Heart right ventricle (tissue), 16 donors: ENCODE measurements at regions not wholly inside any gene's neighbourhood (a gene's known extent, or its start where the extent isn't known, plus 50 kb on each side); places are given as distances from the start of the nearest gene placed in this dataset.
A peak's percentile ranks its signal among the peaks of the same experiment; 100 is the strongest.

Experiments
- ATAC-seq, 8 donors: fragments of 200-7000 bp; cut with Tn5 transposase; one replicate each; pipeline ENCODE4 v1.9.1; 2020; ENCODE audit warnings: mild to moderate bottlenecking in 8 of 8, moderate library complexity in 8 of 8, moderate number of reproducible peaks in 1 of 8
- DNase-seq, 2 donors: peaks; one replicate each; pipeline ENCODE4 v3.0.0-alpha.2; 2020
- H3K27ac ChIP-seq, 10 donors: fragments of 200-600 bp; sonication (generic) in 2 of 10; one replicate each; pipeline versions ENCODE4 v1.5.0 to v1.8.0; 2020 to 2022; ENCODE audit warnings: mild to moderate bottlenecking in 3 of 10
- H3K27me3 ChIP-seq, 7 donors: fragments of 200-600 bp; one replicate each; pipeline ENCODE4 v1.8.0; 2021 to 2022; ENCODE audit warnings: mild to moderate bottlenecking in 2 of 7
- H3K36me3 ChIP-seq, 9 donors: fragments of 200-600 bp; sonication (generic) in 1 of 9; one replicate each; pipeline versions ENCODE4 v1.5.0 to v1.8.0; 2020 to 2022; ENCODE audit warnings: mild to moderate bottlenecking in 2 of 9
- H3K4me1 ChIP-seq, 9 donors: fragments of 200-600 bp; sonication (generic) in 1 of 9; one replicate each; pipeline versions ENCODE4 v1.5.0 to v1.8.0; 2020 to 2022; ENCODE audit warnings: mild to moderate bottlenecking in 4 of 9
- H3K4me3 ChIP-seq, 10 donors: fragments of 200-600 bp; sonication (generic) in 2 of 10; one replicate each; pipeline versions ENCODE4 v1.5.0 to v1.8.0; 2020 to 2022; ENCODE audit warnings: mild to moderate bottlenecking in 7 of 10, moderate library complexity in 2 of 10
- H3K9me3 ChIP-seq, 11 donors: fragments of 200-600 bp in 10 of 11; sonication (generic) in 2 of 11; one replicate each; pipeline versions ENCODE4 v1.5.0 to v1.8.0; 2013 to 2022; ENCODE audit warnings: mild to moderate bottlenecking in 2 of 11, control low read depth in 1 of 11, moderate library complexity in 1 of 11
- CTCF ChIP-seq, 9 donors: fragments of 200-600 bp; sonication (generic) in 2 of 9; IDR thresholded peaks; one replicate each; pipeline versions ENCODE4 v1.5.0 to v1.8.0; 2021 to 2022; ENCODE audit warnings: antibody characterized with exemption in 9 of 9, mild to moderate bottlenecking in 5 of 9, moderate library complexity in 1 of 9
- WGBS, 2 donors: extraction: QIAGEN DNeasy Blood & Tissue Kit; methylation state at CpG; one replicate each; pipeline ENCODE4 v1.1.7; 2013; ENCODE audit warnings: inconsistent platforms in 1 of 2; 5-methylcytosine and 5-hydroxymethylcytosine counted together
- intact Hi-C, 10 donors: fragments of 100-400 bp; cut with DNase I; formaldehyde crosslinking; loops; one replicate each; pipeline versions ENCODE4 v1.11.1 to v1.14.2; 2022
- donor health status: Arrhythmogenic right ventricular cardiomyopathy.
- donor health status: ischemic (EF 13 %, LVEDD 7.1; RV severe dilation, severe dysfunction).
- donor health status: healthy with polysubstance abuse.
- donor health status: DM: no; HTN: yes; CAD: no.
- donor health status: DM: no; HTN: no; CAD: no.
- donor health status: ischemic (EF 25% LVEDD 6.9; RV normal size, moderate dysfunction).
- donor health status: ischemic (EF 25% LVEDD 5.7; RV mildly dilated, moderate dysfunction).
- donor health status: healthy.
- donor health status: DM: yes; HTN: yes; CAD: no.
- donor health status: Ischemic cardiomyopathy.
- donor health status: ischemic (EF 35%, LVEDD 5.7; RV mildly dilated, moderate dysfunction).
- donor health status: nonischemic (EF 11% LVEDD 7.7; RV severe dilation, severe dysfunction).
- donor health status: DM: yes; HTN: yes; CAD: no.
- donor health status: PGD.
- donor health status: ischemic (EF 29% LVEDD 5.4; RV normal size, mild dysfunction).
- donor health status: nonischemic (EF 23%, LVEDD 6.1; RV moderate dilation, normal function).

GRCh38 chr10:60675236-60675635, 103.0 kb upstream of the CDK1 start:
- intact Hi-C loops, result no loop called here
- no peak for TF ChIP-seq CTCF (IDR thresholded peaks at IDR 0.05)
- H3K4me3 ChIP-seq, result no peak overlapping the region

GRCh38 chr10:60669501-60669900, 108.8 kb upstream of the CDK1 start:
- H3K27me3 ChIP-seq, result no peaks in the 10 kb centered on the region
- no peaks in the 10 kb centered on the region for H3K36me3 ChIP-seq
- TF ChIP-seq CTCF (IDR thresholded peaks at IDR 0.05), result no peak
- no peak for DNase-seq
- H3K4me3 ChIP-seq, result no peak overlapping the region
- ATAC-seq, result no peak
- peaks cover 0 to 4% (median 0%) of the 10 kb centered on the region in 9 donors for H3K4me1 ChIP-seq
- H3K9me3 ChIP-seq, result peaks cover 0 to 13% (median 6%) of the 10 kb centered on the region in 11 donors
- H3K27ac ChIP-seq, result no peak overlapping the region
- intact Hi-C loops, result no loop called here
- WGBS, 2 donors, result 51 to 79% methylated on average over 1 of the region's 1 CpG

More at GRCh38 chr10:60675236-60675635, 103.0 kb upstream of the CDK1 start:
- ATAC-seq (no peak), DNase-seq (no peak)
- Histone ChIP-seq H3K27me3 (no peaks in the 10 kb centered on the region), H3K36me3 (no peaks in the 10 kb centered on the region), H3K27ac (no peak overlapping the region), H3K9me3 (peaks cover 0 to 24% (median 6%) of the 10 kb centered on the region in 11 donors), H3K4me1 (no peaks in the 10 kb centered on the region)

GRCh38 chr10:60666221-60666620, 112.1 kb upstream of the CDK1 start:
- intact Hi-C loops, result no loop called here
- H3K4me3 ChIP-seq, result no peak overlapping the region
- ATAC-seq (peak in 1 of 8 donors; percentile 44), DNase-seq (no peak)
- H3K9me3 ChIP-seq, result peaks cover 0 to 2% (median 0%) of the 10 kb centered on the region in 11 donors
- H3K27me3 ChIP-seq, result peaks cover 0 to 4% (median 0%) of the 10 kb centered on the region in 7 donors
- no peak overlapping the region for H3K27ac ChIP-seq
- TF ChIP-seq CTCF (IDR thresholded peaks at IDR 0.05), result no peak
- no peaks in the 10 kb centered on the region for H3K36me3 ChIP-seq
- H3K4me1 ChIP-seq, result peaks cover 0 to 14% (median 0%) of the 10 kb centered on the region in 9 donors
- 67 to 87% methylated on average over 2 of the region's 2 CpGs for WGBS, 2 donors

- Histone ChIP-seq H3K27me3 (peaks cover 0 to 4% (median 0%) of the 10 kb centered on the region in 7 donors), H3K4me1 (peaks cover 0 to 14% (median 0%) of the 10 kb centered on the region in 9 donors), H3K27ac (no peak overlapping the region), H3K4me3 (no peak overlapping the region), H3K9me3 (no peaks in the 10 kb centered on the region), H3K36me3 (no peaks in the 10 kb centered on the region)
- DNase-seq (no peak), ATAC-seq (no peak)
- intact Hi-C loops, result no loop called here
- no peak for TF ChIP-seq CTCF (IDR thresholded peaks at IDR 0.05)
- WGBS, 2 donors, result 49 to 58% methylated on average over 4 of the region's 4 CpGs
Measured at GRCh38 chr10:60664859-60665258, 113.4 kb upstream of the CDK1 start.
